Adrenal gland (tissue), 9 donors: ENCODE measurements at regions not wholly inside any gene's neighbourhood (a gene's known extent, or its start where the extent isn't known, plus 50 kb on each side); places are given as distances from the start of the nearest gene placed in this dataset.

ENCODE experiments used
- DNase-seq, 7 donors: peaks; one replicate each; pipeline ENCODE4 v3.0.0-alpha.2; 2019 to 2020
- H3K27ac ChIP-seq, 5 donors: fragments of 200-600 bp; sonication (generic) in 4 of 5; 1 replicate in 3 of 5; 2 replicates in 2 of 5; pipeline versions ENCODE4 v1.5.1 to v1.8.0; 2016 to 2020; ENCODE audit warnings: mild to moderate bottlenecking in 1 of 5
- H3K27me3 ChIP-seq: fragments of 200-600 bp; 2 replicates; pipeline ENCODE4 v1.8.0; 2021
- H3K36me3 ChIP-seq, 2 donors: fragments of 200-600 bp; replicated peaks in 1 of 2; 1 replicate in 1 of 2; 2 replicates in 1 of 2; pipeline versions ENCODE4 v1.5.1 to v1.8.0; 2018 to 2022
- H3K4me1 ChIP-seq, 2 donors: fragments of 200-600 bp; replicated peaks in 1 of 2; 1 replicate in 1 of 2; 2 replicates in 1 of 2; pipeline versions ENCODE4 v1.5.1 to v1.8.0; 2018 to 2021
- H3K4me3 ChIP-seq, 4 donors: fragments of 200-600 bp; sonication (generic) in 3 of 4; one replicate each; pipeline ENCODE4 v1.5.1; 2016 to 2018
- H3K9me3 ChIP-seq, 3 donors: fragments of 200-600 bp; sonication (generic) in 1 of 3; replicated peaks in 1 of 3; 1 replicate in 2 of 3; 2 replicates in 1 of 3; pipeline versions ENCODE4 v1.5.1 to v1.8.0; 2016 to 2021
- CTCF ChIP-seq, 6 experiments: fragments of 450-650 bp in 4 of 6; fragments of 200-600 bp in 2 of 6; sonication (generic) in 1 of 6; IDR thresholded peaks; 1 replicate in 5 of 6; 2 replicates in 1 of 6; pipeline versions ENCODE4 v1.5.1 to v1.8.0; 2016 to 2021; ENCODE audit warnings: antibody characterized with exemption in 6 of 6, mild to moderate bottlenecking in 2 of 6, moderate library complexity in 1 of 6
- POLR2A ChIP-seq, 2 donors: fragments of 450-650 bp; IDR thresholded peaks; one replicate each; pipeline ENCODE4 v1.6.1; 2017; ENCODE audit warnings: antibody characterized with exemption in 2 of 2, mild to moderate bottlenecking in 2 of 2, moderate library complexity in 1 of 2
- WGBS, 4 donors: extraction: QIAGEN DNeasy Blood & Tissue Kit in 2 of 4; methylation state at CpG; one replicate each; pipeline versions ENCODE4 v1.1.5 to v1.1.7; 2013 to 2017; 5-methylcytosine and 5-hydroxymethylcytosine counted together
- intact Hi-C, 2 donors: fragments of 100-400 bp; cut with DNase I; formaldehyde crosslinking; loops; one replicate each; pipeline versions ENCODE4 v1.14.1 to v1.15.0; 2022 to 2023
- donor health status: healthy with polysubstance abuse.
- donor health status: Bipolar disorder and iron deficiency.
- donor health status: DM: yes; HTN: yes; CAD: no.
- donor health status: DM: no; HTN: no; CAD: no.
- donor health status: DM: no; HTN: no; CAD: no.

DNA sequence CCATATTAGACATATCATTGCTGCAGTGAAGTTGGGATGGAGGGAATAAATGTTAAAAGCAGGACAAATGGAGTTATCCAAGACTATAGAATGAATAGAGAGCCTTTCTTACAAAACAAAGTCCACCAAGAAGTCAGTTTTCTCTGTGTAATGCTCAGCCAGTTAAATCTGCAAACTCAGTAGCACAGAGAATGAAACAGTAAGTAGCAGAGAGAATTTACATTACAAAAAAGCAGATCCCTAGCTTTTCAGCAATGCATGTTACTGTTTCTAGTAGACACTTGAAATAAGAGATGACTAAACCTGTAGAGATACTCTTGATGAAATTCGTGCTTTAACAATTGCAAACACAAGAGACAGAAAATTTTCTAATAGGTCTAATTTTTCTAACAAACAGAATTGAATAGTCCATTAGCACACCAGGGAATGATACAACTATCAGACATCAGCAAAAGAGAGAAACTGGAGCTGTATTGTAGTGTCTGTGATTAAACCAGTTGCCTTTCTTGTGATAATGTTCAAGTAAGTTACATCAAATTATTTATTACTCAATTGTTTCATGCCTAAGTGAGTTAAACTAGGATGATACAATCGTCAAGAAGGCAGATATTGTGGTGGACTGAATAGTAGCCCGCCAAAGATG lies 322.2 kb upstream of the DDX18 start:
- H3K9me3 ChIP-seq: no peaks in the 10 kb centered on the region
- intact Hi-C loops: no loop called here
- TF ChIP-seq POLR2A (IDR thresholded peaks at IDR 0.05): no peak
- no peak for TF ChIP-seq CTCF (IDR thresholded peaks at IDR 0.05)
- H3K4me3 ChIP-seq: no peak overlapping the region
- no peaks in the 10 kb centered on the region for H3K4me1 ChIP-seq
- no peak overlapping the region for H3K27ac ChIP-seq
- no peak for DNase-seq
- no peaks in the 10 kb centered on the region for H3K36me3 ChIP-seq
- no peaks in the 10 kb centered on the region for H3K27me3 ChIP-seq
- WGBS, 4 donors: 73 to 88% (median 77%) methylated on average over 3 of the region's 3 CpGs

DNA sequence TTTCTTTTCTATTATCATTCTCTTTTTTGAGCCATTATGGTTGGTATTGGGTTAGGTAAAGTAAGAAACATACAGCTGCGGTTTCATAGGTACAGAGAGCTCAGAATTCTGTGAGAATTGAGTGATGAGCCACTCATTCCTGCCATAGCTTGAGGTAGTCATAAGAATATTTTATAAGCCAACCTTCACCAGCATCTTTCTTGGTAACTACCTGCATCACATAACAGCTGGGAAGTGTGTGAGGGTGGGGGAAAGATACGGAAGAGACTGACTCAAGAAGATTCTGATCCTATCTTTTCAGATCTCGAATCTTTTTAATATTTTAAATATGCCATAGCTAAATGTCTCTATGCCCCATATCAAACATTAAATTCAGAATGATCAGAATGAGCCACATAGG lies 313.8 kb upstream of the DDX18 start:
- no peak overlapping the region for H3K27ac ChIP-seq
- TF ChIP-seq POLR2A (IDR thresholded peaks at IDR 0.05): no peak
- no peak for TF ChIP-seq CTCF (IDR thresholded peaks at IDR 0.05)
- 78 to 85% (median 82%) methylated on average over 3 of the region's 3 CpGs for WGBS, 4 donors
- H3K4me1 ChIP-seq: no peaks in the 10 kb centered on the region
- H3K9me3 ChIP-seq: no peaks in the 10 kb centered on the region
- no peaks in the 10 kb centered on the region for H3K27me3 ChIP-seq
- no peak overlapping the region for H3K4me3 ChIP-seq
- intact Hi-C loops: no loop called here
- DNase-seq: no peak
- H3K36me3 ChIP-seq: no peaks in the 10 kb centered on the region

- H3K27ac ChIP-seq: no peak overlapping the region
- DNase-seq: no peak
- WGBS, 4 donors: 57 to 61% (median 59%) methylated on average over 5 of the region's 5 CpGs
- H3K36me3 ChIP-seq: no peaks in the 10 kb centered on the region
- intact Hi-C loops: no loop called here
- H3K4me3 ChIP-seq: no peak overlapping the region
- H3K9me3 ChIP-seq: no peaks in the 10 kb centered on the region
- TF ChIP-seq POLR2A (IDR thresholded peaks at IDR 0.05): no peak
- TF ChIP-seq CTCF (IDR thresholded peaks at IDR 0.05): no peak
- H3K27me3 ChIP-seq: no peaks in the 10 kb centered on the region
- H3K4me1 ChIP-seq: no peaks in the 10 kb centered on the region
Observed at GRCh38 chr2:117502121-117502520, 312.4 kb upstream of the DDX18 start.

DNA sequence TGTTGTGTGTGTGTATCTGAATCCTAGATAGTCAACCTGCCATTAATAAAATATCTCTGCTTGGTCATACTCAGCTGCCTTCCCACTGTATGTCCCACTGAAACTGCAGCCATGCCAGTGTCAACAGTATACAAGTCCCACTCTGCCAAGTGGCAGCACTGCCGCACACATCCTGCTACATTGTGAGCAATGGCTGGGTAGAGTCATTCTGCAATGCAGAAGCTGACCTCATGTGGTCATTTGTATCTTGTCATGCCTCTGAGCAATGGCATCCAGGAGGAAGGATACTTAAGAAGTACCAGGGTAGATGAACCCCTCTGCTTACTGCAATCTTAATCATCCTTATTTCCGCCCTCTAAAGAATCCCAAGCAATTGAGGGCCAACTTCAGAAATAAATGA lies 302.2 kb upstream of the DDX18 start:
- no peaks in the 10 kb centered on the region for H3K9me3 ChIP-seq
- DNase-seq: no peak
- H3K4me3 ChIP-seq: no peak overlapping the region
- no peak for TF ChIP-seq CTCF (IDR thresholded peaks at IDR 0.05)
- no peak for TF ChIP-seq POLR2A (IDR thresholded peaks at IDR 0.05)
- H3K27me3 ChIP-seq: no peaks in the 10 kb centered on the region
- H3K27ac ChIP-seq: no peak overlapping the region
- no peaks in the 10 kb centered on the region for H3K36me3 ChIP-seq
- 78 to 95% (median 83%) methylated on average over 2 of the region's 2 CpGs for WGBS, 4 donors
- H3K4me1 ChIP-seq: no peaks in the 10 kb centered on the region
- intact Hi-C loops: no loop called here
